HG03064 (cell line): ENCODE measurements at regions not wholly inside any gene's neighbourhood (a gene's known extent, or its start where the extent isn't known, plus 50 kb on each side); places are given as distances from the start of the nearest gene placed in this dataset.
"Not testable (repeated sequence)": the region's sequence is repeated elsewhere in the genome, so short reads cannot be mapped to it uniquely, and the experiment has no call there.

Experiments used
- ATAC-seq: cut with Tn5 transposase; IDR thresholded peaks from one replicate; pipeline ENCODE4 v1.9.1; 2021; ENCODE audit warnings: low read depth; ENCODE audit not compliant: unreplicated experiment

DNA sequence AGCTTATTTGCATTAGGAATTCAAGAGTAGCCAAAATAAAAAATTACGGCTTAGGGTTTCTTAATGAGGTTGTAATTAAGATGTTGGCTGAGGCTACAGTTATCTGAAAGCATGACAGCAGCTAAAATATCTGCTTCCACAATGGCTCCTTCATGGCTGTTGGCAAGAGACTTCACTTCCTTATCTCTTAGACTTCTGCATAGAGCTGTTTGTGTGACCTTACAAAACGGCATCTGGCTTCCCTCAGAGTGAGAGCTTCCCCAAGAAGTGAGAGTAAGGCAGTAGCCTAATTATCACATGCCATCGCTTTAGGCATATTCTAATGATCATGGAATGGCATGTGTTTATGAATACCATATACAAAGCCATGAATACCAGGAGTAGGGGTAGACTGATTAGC, 57.6 kb downstream of the CCDC59 start:
- ATAC-seq, result no peak

DNA sequence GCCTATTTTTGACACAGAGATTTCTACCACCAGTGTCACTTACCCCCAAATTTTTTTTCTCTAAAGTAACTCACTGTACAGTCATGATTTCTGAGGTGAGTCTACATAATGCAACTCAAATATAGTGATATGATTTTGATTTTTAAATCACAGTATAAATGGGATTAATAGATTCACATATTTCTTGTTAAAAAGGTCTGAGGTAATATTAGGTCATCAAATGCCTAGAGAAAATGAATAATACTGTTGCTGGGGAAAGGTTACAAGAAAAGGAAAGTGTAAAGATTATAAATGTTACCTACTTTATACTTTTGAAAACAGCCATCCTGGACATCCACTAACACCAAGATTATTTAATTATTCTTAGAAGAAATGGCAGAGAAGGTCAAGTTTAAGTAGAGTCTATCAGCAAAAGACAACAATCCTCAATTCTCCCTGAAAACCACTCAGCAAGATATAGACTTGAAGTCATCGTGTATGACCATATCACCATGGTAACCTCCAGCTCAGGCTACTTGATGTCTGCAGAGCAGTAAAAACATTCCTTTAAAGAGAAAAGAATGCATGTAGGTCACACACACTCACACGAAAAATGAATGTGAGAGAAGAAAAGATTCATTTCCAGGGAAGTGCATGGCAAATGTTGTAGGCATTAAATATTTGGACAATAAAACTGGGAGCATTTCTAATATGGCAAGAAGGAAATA, 58.7 kb downstream of the CCDC59 start:
- ATAC-seq, result no peak

DNA sequence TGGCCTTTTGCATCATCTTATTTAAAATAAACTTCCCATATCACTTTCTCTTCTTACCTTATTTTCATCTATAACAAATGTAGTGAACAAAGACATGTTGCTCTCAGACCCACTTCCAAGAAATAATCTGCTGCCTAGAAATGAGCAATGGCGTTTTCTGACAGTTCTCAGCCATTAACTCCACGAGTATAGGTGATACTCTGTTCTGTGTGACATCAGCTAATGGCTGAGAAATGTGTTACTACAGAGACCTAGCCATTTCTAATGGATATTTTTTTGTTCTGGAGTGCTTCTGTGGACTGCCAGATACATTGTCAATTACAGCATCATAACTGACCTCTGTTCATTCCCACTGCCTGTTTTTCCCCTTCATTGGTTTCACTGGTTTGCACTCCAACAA, 67.8 kb downstream of the CCDC59 start:
- ATAC-seq, result no peak

- ATAC-seq, result not testable (repeated sequence)
Observed at GRCh38 chr12:82281335-82281734, 76.9 kb downstream of the CCDC59 start.

DNA sequence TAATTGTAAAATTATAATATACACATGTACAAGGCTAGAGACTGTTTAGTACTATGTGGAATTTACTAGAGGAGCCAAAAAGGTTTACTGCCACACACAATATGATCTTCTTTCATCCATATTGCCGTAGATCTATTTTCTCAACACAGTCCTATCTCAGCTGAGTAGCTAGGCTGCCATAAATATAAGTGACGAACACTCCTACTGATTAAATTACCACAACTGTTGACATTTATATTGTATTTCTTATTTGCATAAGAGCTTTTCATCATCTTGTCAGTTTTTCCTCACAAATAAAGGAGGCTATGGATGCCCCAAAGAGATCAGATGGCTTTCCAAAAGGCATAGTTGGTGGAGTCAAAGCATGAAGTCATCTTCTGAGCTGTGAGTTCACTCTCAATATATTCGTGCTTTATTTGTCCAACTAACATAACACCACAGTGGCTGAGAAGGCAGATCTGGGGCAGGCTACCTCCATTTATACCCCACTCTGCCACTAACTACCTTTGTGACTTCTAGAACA, 78.6 kb downstream of the CCDC59 start:
- ATAC-seq, result no peak

- ATAC-seq, result no peak
Observed at GRCh38 chr12:82277582-82277981, 80.6 kb downstream of the CCDC59 start.

GRCh38 chr12:82242729-82243128, 115.5 kb downstream of the CCDC59 start:
- no peak for ATAC-seq

DNA sequence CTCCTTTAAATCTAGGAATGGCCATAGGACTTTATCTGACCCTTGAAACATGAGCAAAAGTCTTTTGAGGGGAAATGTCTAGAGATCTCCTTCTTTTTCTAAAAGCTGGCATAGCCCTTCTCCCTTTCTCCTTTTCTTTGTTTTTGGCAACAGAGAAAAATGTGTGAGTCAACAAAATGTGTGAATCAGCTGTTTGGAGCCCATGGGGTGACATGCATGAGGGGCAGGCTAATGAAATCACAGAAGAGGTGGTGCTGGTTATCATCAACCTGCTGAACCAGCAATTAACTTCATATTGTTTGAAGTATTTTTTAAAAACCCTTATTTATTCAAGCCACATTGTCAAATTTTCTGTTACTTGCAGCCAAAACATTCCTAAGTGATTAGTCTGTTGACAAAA, 132.3 kb downstream of the CCDC59 start:
- no peak for ATAC-seq

GRCh38 chr12:82223426-82223825, 134.8 kb downstream of the CCDC59 start:
- no peak for ATAC-seq

GRCh38 chr12:82216475-82216874, 141.7 kb downstream of the CCDC59 start:
- ATAC-seq, result no peak

DNA sequence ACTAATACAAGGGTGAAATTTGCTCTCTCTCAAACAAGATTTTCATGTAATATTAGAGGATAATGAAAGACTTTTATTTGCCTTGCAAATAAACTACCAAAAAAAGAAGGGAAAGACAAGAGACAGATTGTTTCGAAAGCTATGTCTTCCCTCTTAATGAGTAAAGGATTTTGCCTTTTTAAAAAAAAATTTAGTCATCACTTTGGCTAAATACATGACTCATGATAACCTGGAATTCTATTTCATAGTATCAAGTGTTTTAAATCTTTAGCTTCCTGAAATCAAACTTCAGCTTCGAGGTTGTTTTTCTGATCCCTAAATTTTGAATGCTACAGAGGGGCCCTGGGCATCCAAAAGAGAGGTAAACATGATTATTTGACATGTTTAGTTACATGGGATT, 144.4 kb downstream of the CCDC59 start:
- no peak for ATAC-seq

GRCh38 chr12:82210882-82211281, 147.3 kb downstream of the CCDC59 start:
- no peak for ATAC-seq

DNA sequence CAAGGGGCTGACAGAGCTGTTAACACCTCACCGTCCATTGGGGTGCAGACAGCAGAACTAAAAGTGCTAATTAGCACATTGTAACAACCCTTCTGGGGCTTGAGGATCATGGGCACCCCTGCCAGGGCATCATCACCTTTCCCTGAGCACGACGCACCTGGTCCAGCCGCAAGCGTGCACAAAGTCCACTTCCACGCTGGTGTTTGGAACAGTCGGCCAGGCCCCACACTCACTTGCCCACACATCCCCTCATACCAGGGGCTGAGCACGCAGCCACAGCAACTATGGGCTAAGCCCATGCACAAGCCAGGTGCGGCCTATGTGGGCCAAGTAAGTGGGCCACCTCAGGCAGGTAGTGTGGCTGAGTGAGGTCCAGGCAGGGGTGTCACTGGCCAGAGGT, 148.7 kb downstream of the CCDC59 start:
- ATAC-seq, result no peak

GRCh38 chr12:82207556-82207955, 150.6 kb downstream of the CCDC59 start:
- ATAC-seq, result no peak

- no peak for ATAC-seq
Observed at GRCh38 chr12:82203086-82203485, 155.1 kb downstream of the CCDC59 start.

DNA sequence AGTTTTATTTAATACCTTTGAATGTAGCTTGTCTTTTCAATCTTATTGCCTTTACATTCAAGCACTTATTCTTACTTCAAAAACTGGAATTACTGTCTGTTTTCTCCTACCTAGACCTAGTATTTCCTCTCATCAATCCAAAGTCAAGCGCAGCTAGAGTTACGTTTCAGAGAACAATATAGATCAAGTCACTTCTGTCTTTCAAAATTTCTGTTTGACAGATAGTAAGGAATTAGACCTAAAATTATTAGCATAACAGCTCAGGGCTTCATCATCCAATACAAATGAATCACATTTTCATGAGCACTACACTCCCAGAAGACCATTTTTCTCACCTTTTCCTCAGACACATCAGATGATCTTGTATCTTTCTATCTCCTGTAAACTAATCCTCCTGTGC, 170.6 kb downstream of the CCDC59 start:
- ATAC-seq, result no peak

GRCh38 chr12:82187011-82187410, 171.2 kb downstream of the CCDC59 start:
- no peak for ATAC-seq

GRCh38 chr12:82186282-82186681, 171.9 kb downstream of the CCDC59 start:
- ATAC-seq, result no peak

DNA sequence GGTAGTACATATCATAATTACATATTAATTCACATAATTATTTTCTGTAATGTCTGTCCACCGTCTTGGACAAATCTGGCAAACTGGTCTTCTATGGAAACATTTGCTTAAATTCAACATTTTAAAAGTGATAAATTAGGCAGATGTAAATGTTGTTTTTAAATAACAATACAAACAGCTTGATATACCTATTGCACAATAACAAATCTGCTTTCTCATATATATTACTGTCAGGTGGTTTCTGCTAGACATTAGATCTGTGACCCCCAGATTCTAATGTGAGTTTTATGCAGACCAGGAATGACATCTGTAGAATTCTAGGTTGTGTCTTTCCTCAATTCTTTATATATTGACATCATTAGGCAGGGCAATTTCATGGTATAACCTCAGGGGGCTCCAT, 173.3 kb downstream of the CCDC59 start:
- ATAC-seq, result no peak

- no peak for ATAC-seq
Observed at GRCh38 chr12:82182601-82183190, 175.5 kb downstream of the CCDC59 start.

GRCh38 chr12:82176761-82177490, 181.3 kb downstream of the CCDC59 start:
- no peak for ATAC-seq

GRCh38 chr12:82176026-82176425, 182.2 kb downstream of the CCDC59 start:
- no peak for ATAC-seq
